GM13976 (cell line): ENCODE measurements at regions not wholly inside any gene's neighbourhood (a gene's known extent, or its start where the extent isn't known, plus 50 kb on each side); places are given as distances from the start of the nearest gene placed in this dataset.

Experiments
- DNase-seq: peaks from one replicate; pipeline ENCODE4 v3.0.0; 2012; ENCODE audit warnings: low spot score
- CTCF ChIP-seq: IDR thresholded peaks from 2 replicates; pipeline ENCODE4 v1.5.1; 2012; ENCODE audit warnings: borderline replicate concordance, mild to moderate bottlenecking; ENCODE audit not compliant: insufficient read depth; ENCODE audit errors: extremely low read depth, missing control alignments, control extremely low read depth
- in situ Hi-C: fragments of 300-500 bp; cut with MboI; formaldehyde crosslinking; loops from one replicate; pipeline ENCODE4 v1.12.0; 2022; ENCODE audit warnings: low sequenced_read_pairs, mixed read lengths, inconsistent platforms; ENCODE audit not compliant: unreplicated experiment

- no peak for DNase-seq
- no peak for TF ChIP-seq CTCF
- in situ Hi-C loops, result no loop called here
Measured at GRCh38 chr2:9112079-9112721, 94.4 kb upstream of the ASAP2 start.

GRCh38 chr2:9110893-9111569 is 95.6 kb upstream of the ASAP2 start:
- in situ Hi-C loops, result no loop called here
- no peak for TF ChIP-seq CTCF
- DNase-seq, result no peak

- in situ Hi-C loops, result no loop called here
- TF ChIP-seq CTCF, result no peak
- no peak for DNase-seq
Measured at GRCh38 chr2:9110346-9110884, 96.2 kb upstream of the ASAP2 start.

GRCh38 chr2:9109871-9110270 is 96.7 kb upstream of the ASAP2 start:
- in situ Hi-C loops, result no loop called here
- no peak for DNase-seq
- no peak for TF ChIP-seq CTCF

GRCh38 chr2:9108210-9108967 is 98.2 kb upstream of the ASAP2 start:
- no peak for DNase-seq
- no peak for TF ChIP-seq CTCF
- in situ Hi-C loops, result no loop called here

- no peak for TF ChIP-seq CTCF
- no peak for DNase-seq
- in situ Hi-C loops, result no loop called here
Measured at GRCh38 chr2:9107168-9108025, 99.2 kb upstream of the ASAP2 start.
